CD4-positive, alpha-beta T cell (primary cell): ENCODE measurements at regions not wholly inside any gene's neighbourhood (a gene's known extent, or its start where the extent isn't known, plus 50 kb on each side); places are given as distances from the start of the nearest gene placed in this dataset.
"Not testable (repeated sequence)": the region's sequence is repeated elsewhere in the genome, so short reads cannot be mapped to it uniquely, and the experiment has no call there.

Source experiments
- ATAC-seq: fragments of 200-7000 bp; cut with Tn5 transposase; one replicate; pipeline ENCODE4 v1.10.0; 2022; ENCODE audit warnings: mild to moderate bottlenecking; ENCODE audit not compliant: poor library complexity
- CTCF ChIA-PET: fragments of 350-600 bp; sonication (Branson Sonifier 250); formaldehyde crosslinking; loops from one replicate; lab custom pipeline; 2021; ENCODE audit warnings: antibody characterized with exemption, inconsistent platforms; lab: Charles Lee
- POLR2A ChIA-PET: fragments of 350-600 bp; sonication (Branson Sonifier 250); formaldehyde crosslinking; loops from one replicate; lab custom pipeline; 2021; ENCODE audit warnings: antibody characterized with exemption, inconsistent platforms; lab: Charles Lee
- DNase-seq, 14 experiments: peaks; one replicate each; pipeline ENCODE4 v3.0.0-alpha.2; 2013 to 2020; ENCODE audit warnings: mixed read lengths in 2 of 14
- H3K27ac ChIP-seq, 2 donors: one replicate each; pipeline versions ENCODE4 v1.5.1 to v1.7.0; 2013; ENCODE audit warnings: low read length in 2 of 2, low read depth in 1 of 2, mild to moderate bottlenecking in 1 of 2
- H3K27me3 ChIP-seq, 2 experiments: 1 replicate in 1 of 2; 2 replicates in 1 of 2; pipeline versions ENCODE4 v1.6.1 to v1.7.0; 2013; ENCODE audit warnings: low read length in 2 of 2, control low read depth in 1 of 2, mild to moderate bottlenecking in 1 of 2, moderate library complexity in 1 of 2; ENCODE audit not compliant: insufficient read depth in 2 of 2, control insufficient read depth in 1 of 2
- H3K36me3 ChIP-seq: one replicate; pipeline ENCODE4 v1.6.1; 2013; ENCODE audit warnings: low read length, control low read depth; ENCODE audit not compliant: insufficient read depth
- H3K4me1 ChIP-seq: one replicate; pipeline ENCODE4 v1.6.1; 2013; ENCODE audit warnings: low read length, control low read depth; ENCODE audit not compliant: insufficient read depth
- H3K4me3 ChIP-seq: one replicate; pipeline ENCODE4 v1.5.1; 2013; ENCODE audit warnings: mild to moderate bottlenecking, low read length, moderate library complexity
- H3K9me3 ChIP-seq, 2 experiments: 1 replicate in 1 of 2; 2 replicates in 1 of 2; pipeline versions ENCODE4 v1.6.1 to v1.7.0; 2013; ENCODE audit warnings: low read length in 2 of 2, mild to moderate bottlenecking in 2 of 2, control low read depth in 1 of 2, moderate library complexity in 1 of 2; ENCODE audit not compliant: control insufficient read depth in 1 of 2, insufficient read depth in 1 of 2
- H3K27ac Mint-ChIP-seq: one replicate; pipeline ENCODE4 v1.8.0; 2020; ENCODE audit warnings: mixed read lengths
- H3K27me3 Mint-ChIP-seq: one replicate; pipeline ENCODE4 v1.8.0; 2021; ENCODE audit warnings: mixed read lengths
- H3K36me3 Mint-ChIP-seq: one replicate; pipeline ENCODE4 v1.8.0; 2021; ENCODE audit warnings: low read depth, mixed read lengths
- H3K4me1 Mint-ChIP-seq: one replicate; pipeline ENCODE4 v1.8.0; 2021; ENCODE audit warnings: low read depth, mixed read lengths
- H3K4me3 Mint-ChIP-seq: one replicate; pipeline ENCODE4 v1.8.0; 2020; ENCODE audit warnings: mild to moderate bottlenecking, mixed read lengths
- H3K9me3 Mint-ChIP-seq: one replicate; pipeline ENCODE4 v1.8.0; 2020; ENCODE audit warnings: mixed read lengths
- intact Hi-C, 2 experiments: fragments of 100-400 bp; cut with DNase I in 1 of 2; cut with micrococcal nuclease in 1 of 2; formaldehyde crosslinking; loops; one replicate each; pipeline versions ENCODE4 v1.15.1 to v1.9.0; 2023 to 2025; cut with DNase I, micrococcal nuclease
- TF ChIP-seq, protein P1 (sequence below): fragments of 200-600 bp; IDR thresholded peaks from one replicate; pipeline ENCODE4 v1.8.0; 2022; ENCODE audit warnings: antibody characterized with exemption, mild to moderate bottlenecking

DNA sequence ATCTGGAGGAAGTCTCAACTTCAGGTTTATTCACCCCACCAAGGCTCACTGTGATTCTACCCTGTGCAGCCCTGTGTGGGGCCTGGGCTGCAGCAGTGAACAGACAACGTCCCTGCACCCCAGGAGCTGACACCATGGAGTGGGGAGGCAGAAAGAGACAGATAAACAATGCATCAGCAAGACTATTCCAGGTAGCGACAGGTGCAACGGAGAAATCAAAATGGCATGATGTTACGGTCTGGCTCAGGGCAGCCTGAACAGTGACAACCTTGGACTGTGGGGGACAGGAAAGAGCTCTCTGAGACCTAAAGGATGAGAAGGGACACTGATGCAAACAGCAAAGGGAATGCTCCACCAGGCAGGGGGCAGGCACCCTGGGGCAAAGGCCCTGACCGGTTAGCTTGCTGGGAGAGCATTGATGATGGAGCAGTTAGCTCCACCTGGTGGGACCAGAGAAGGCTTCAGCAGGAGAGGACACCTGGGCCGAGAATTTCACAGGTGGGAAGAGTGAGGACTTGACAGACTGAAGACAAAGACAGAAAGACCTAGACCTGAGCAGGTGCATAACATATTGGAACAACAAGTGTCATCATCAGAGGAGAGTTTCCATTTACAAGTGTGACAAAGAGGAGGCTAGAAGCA lies 589.9 kb downstream of the MATN1 start:
- H3K27ac Mint-ChIP-seq: no peak overlapping the region
- no peak for ATAC-seq
- Histone ChIP-seq H3K4me3 (no peak overlapping the region), H3K27ac (no peak overlapping the region), H3K4me1 (no peaks in the 10 kb centered on the region), H3K36me3 (no peaks in the 10 kb centered on the region), H3K9me3 (no peaks in the 10 kb centered on the region), H3K27me3 (no peaks in the 10 kb centered on the region)
- H3K4me1 Mint-ChIP-seq: no peaks in the 10 kb centered on the region
- H3K27me3 Mint-ChIP-seq: peaks cover 10% of the 10 kb centered on the region
- POLR2A ChIA-PET: no interaction called here
- TF ChIP-seq, protein P1, sequence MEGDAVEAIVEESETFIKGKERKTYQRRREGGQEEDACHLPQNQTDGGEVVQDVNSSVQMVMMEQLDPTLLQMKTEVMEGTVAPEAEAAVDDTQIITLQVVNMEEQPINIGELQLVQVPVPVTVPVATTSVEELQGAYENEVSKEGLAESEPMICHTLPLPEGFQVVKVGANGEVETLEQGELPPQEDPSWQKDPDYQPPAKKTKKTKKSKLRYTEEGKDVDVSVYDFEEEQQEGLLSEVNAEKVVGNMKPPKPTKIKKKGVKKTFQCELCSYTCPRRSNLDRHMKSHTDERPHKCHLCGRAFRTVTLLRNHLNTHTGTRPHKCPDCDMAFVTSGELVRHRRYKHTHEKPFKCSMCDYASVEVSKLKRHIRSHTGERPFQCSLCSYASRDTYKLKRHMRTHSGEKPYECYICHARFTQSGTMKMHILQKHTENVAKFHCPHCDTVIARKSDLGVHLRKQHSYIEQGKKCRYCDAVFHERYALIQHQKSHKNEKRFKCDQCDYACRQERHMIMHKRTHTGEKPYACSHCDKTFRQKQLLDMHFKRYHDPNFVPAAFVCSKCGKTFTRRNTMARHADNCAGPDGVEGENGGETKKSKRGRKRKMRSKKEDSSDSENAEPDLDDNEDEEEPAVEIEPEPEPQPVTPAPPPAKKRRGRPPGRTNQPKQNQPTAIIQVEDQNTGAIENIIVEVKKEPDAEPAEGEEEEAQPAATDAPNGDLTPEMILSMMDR: no peak
- CTCF ChIA-PET: no interaction called here
- H3K36me3 Mint-ChIP-seq: no peaks in the 10 kb centered on the region
- H3K4me3 Mint-ChIP-seq: no peak overlapping the region
- no peak for DNase-seq
- H3K9me3 Mint-ChIP-seq: no peaks in the 10 kb centered on the region
- intact Hi-C loops: no loop called here

DNA sequence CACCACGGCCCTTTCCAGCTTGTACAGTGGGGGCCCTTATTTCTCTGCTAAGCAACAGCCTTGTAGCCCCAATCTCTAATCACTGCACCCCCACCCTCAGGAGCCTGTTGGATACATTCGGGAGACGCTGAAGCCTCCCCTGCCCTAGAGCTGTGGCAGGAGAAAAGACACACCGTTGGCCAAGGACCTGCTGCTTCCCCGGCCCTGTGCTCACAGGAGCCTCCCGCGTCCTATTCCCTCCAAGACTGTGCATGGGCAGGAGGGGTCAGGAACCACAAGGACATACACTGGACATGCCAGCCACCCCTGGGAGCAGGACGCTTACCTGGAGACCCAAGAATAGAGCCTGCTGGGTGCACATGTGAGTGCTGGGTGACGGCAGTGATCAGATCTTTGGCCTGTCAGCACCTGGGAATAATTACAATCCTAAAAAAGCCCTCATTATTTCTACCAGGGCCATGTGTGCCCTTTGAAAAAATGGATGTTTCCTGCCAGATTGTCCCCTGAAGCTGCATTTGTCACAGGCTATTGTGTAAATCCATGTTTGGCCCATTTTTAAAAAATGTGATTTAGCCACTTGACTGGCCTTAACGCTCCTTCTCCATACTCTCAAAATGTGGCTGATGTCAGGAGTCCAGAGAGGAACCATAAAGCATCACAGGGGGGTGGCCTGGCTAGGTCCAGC lies 590.6 kb downstream of the MATN1 start:
- Mint-ChIP-seq H3K9me3 (no peaks in the 10 kb centered on the region), H3K27ac (no peak overlapping the region), H3K27me3 (peaks cover 12% of the 10 kb centered on the region), H3K4me3 (no peak overlapping the region), H3K4me1 (no peaks in the 10 kb centered on the region), H3K36me3 (no peaks in the 10 kb centered on the region)
- ATAC-seq: no peak
- Histone ChIP-seq H3K27ac (no peak overlapping the region), H3K27me3 (peaks cover 0 to 3% of the 10 kb centered on the region in 2 experiments), H3K4me3 (no peak overlapping the region), H3K4me1 (no peaks in the 10 kb centered on the region), H3K9me3 (no peaks in the 10 kb centered on the region), H3K36me3 (no peaks in the 10 kb centered on the region)
- no peak for DNase-seq
- ChIA-PET CTCF (no interaction called here), POLR2A (no interaction called here)
- TF ChIP-seq, protein P1: no peak
- intact Hi-C loops: no loop called here

DNA sequence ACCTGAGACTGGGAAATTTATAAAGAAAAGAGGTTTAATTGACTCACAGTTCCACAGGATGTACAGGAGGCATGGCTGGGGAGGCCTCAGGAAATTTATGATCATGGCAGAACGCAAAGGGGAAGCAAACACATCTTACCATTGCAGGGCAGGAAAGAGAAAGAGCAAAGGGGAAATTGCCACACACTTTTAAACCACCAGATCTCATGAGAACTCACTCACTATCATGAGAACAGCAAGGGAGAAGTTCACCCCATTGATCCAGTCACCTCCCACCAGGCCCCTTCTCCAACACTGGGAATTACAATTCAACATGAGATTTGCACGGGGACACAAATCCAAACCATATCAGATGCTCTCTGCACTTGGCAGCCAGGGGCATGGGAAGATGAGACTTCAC lies 592.8 kb downstream of the MATN1 start:
- H3K36me3 Mint-ChIP-seq, H3K27me3 ChIP-seq: not testable (repeated sequence)

More for the DNA sequence above, 592.8 kb downstream of the MATN1 start:
- DNase-seq: peak in 1 of 14 experiments; percentile 8
- H3K36me3 ChIP-seq, H3K4me3 ChIP-seq, intact Hi-C loops, H3K9me3 ChIP-seq, POLR2A ChIA-PET, H3K4me3 Mint-ChIP-seq, ATAC-seq, H3K4me1 ChIP-seq, H3K27ac Mint-ChIP-seq, CTCF ChIA-PET, H3K27ac ChIP-seq, H3K9me3 Mint-ChIP-seq, H3K4me1 Mint-ChIP-seq: not testable (repeated sequence)
- peaks cover 12% of the 10 kb centered on the region for H3K27me3 Mint-ChIP-seq
